Superior temporal gyrus (tissue), 1 donor: ENCODE measurements at regions not wholly inside any gene's neighbourhood (a gene's known extent, or its start where the extent isn't known, plus 50 kb on each side); places are given as distances from the start of the nearest gene placed in this dataset.
A peak's percentile ranks its signal among the peaks of the same experiment; 100 is the strongest.
"Not testable (repeated sequence)": the region's sequence is repeated elsewhere in the genome, so short reads cannot be mapped to it uniquely, and the experiment has no call there.

ENCODE experiments used
- DNase-seq: peaks from one replicate; pipeline ENCODE4 v3.0.0-alpha.2; 2016; ENCODE audit errors: extremely low spot score

DNA sequence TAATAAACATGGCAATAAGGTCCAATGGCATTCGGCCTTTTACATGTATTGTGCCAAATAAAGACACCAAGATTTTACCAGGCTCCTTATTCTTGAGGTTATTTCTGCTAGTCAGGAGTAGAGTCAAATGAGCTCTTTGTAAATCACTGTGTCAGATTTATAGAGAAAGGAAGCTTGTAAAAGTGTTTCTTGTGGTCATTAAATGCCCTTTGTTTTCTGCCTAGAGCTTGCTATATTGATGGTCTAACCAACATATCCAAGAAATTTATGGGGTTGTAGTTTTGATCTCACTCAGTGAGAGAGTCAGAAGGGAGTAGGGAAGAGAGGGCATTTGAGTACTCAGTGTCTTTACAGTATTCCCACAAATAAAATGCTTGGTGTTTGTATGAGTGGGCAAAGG, 86.2 kb upstream of the FRMPD4 start:
- DNase-seq = no peak

DNA sequence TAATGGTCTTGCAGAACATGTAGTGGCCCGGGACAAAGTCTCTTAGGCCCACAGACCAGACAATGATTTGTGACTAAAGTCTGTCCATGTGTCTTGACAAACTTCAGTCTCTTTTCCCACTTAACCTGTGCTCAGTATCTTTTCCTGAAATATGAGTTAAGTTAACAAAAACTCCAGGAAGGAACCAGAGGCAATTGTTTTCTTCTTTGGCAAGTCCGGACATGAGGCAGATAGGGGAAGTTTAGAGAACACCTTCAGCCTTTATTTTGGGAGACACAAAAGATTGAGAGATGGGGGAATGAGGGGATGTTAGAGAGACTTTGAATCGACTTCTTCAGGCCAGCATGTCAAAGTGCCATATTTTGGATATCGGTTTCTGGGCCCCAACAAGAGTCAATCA, 80.2 kb upstream of the FRMPD4 start:
- DNase-seq = no peak

DNA sequence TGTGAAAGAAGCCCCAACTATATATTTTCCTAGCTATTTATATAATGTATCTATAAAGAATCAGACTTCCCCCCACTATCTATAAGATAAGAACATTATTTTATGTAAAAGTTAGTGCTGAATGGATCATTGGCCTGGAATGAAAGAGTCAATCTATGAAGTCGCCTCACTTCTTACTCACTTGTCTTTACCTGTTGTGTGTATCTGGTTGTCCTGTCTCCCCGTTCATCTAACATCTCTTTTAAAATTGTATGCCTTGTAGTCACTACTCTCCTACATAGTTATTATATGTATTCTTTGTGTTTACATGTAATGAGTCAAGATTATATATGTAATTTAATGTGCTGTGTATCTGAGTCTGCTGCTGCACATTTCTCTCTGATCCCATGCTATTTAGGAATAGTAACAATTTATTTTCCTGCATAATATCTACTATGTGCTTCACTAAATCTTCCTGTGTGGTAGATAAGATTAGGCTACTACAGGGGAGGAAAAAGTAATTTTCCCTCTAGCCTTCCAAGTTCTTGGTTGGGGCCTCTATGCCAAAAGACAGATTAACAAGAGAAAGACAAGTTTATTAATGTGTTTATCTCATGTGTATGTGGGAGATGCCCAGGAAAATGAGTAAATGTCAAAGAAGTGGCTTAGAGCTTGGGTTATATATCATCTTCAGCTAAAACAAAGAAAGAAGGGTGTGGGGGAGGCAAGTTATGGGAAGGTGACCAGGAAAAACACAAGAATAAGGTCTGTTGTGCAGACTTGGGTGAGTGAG, 77.6 kb upstream of the FRMPD4 start:
- DNase-seq = no peak

DNA sequence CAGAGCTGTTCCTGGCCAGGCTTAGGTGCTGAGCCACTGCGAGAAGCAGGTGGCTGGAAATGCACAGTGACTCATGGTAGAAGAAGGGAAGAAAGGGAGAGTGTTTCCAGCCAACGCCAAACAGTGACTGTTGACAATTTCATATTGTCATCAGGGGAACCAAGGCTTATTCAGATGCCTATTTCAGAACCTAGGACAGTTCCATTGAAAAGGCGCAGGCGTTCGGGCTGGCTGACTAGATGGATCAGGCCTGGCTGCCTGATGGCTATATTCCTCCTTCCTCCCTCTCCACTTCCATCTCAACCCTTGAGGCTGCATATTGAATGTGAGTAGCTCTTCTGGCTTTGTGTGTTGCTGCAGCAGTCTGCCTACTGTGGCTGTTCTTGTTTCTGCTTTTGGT, 73.0 kb upstream of the FRMPD4 start:
- DNase-seq = peak; percentile 29

DNA sequence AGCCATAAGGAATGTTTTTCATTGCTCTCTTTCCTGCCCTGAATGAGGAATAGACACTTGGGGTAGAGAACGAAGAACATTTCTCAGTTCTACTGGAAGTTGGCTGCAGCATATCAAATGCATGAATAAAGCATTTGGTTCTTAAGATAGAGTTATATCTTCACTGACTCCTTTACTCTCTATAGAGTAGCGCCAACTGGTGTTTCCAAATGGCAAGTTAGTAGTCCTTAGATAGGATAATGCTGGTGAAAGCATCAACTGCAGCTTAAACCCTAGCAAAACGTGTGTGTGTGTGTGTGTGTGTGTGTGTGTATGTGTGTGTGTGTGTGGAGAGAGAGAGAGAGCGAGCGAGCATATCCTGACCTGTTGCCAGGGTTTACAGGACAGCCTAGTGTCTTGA, 62.2 kb upstream of the FRMPD4 start:
- DNase-seq = no peak

DNA sequence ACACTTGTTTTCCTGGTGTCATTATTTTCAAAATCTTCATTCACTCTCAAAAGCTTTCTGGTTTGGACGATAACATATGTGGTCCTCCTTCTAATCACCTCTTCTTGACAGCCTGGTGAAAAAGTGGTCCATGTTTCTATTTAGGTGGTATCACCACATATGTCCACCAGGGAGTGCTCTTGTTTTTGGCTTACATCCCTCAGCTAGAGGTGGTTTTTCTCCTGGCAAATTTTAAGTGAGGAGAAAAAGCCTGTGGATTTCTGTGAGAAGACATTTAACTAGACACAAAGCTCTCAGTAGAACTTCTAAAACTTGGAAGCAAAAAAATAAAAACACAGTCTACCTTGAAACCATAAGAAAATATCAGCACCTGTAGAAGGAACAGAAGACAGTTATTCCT, 58.0 kb upstream of the FRMPD4 start:
- peak; percentile 18 for DNase-seq

DNA sequence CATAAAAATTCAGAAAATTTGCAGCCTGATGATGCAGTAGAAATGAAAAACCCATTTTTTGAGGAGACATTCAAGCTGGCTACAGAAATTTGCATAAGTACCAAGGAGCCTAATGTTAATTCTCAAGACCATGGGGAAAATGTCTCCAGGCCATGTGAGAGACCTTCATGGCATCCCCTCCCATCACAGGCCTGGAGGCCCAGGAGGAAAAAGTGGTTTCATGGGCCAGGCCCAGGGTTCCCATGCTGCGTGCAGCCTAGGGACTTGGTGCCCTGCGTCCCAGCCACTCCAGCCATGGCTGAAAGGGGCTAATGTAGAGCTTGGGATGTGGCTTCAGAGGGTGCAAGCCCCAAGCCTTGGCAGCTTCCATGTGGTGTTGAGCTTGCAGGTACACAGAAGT, 55.3 kb upstream of the FRMPD4 start:
- DNase-seq = not testable (repeated sequence)
